HG03039 (cell line): ENCODE measurements at regions not wholly inside any gene's neighbourhood (a gene's known extent, or its start where the extent isn't known, plus 50 kb on each side); places are given as distances from the start of the nearest gene placed in this dataset.
"Not testable (repeated sequence)": the region's sequence is repeated elsewhere in the genome, so short reads cannot be mapped to it uniquely, and the experiment has no call there.

Experiments used
- ATAC-seq: cut with Tn5 transposase; IDR thresholded peaks from one replicate; pipeline ENCODE4 v1.9.1; 2021; ENCODE audit warnings: mild to moderate bottlenecking, moderate library complexity; ENCODE audit not compliant: unreplicated experiment

- ATAC-seq: no peak
These were observed 50.1 kb upstream of the LTA4H start for GRCh38 chr12:96085475-96085874.

GRCh38 chr12:96086190-96086589, 50.8 kb upstream of the LTA4H start:
- ATAC-seq: not testable (repeated sequence)

GRCh38 chr12:96091833-96092232, 56.4 kb upstream of the LTA4H start:
- no peak for ATAC-seq

GRCh38 chr12:96093543-96094196, 58.3 kb upstream of the LTA4H start:
- ATAC-seq: no peak

- no peak for ATAC-seq
These were observed 58.8 kb upstream of the LTA4H start for GRCh38 chr12:96094201-96094600.

GRCh38 chr12:96098631-96099030, 63.2 kb upstream of the LTA4H start:
- ATAC-seq: no peak

- no peak for ATAC-seq
These were observed 64.0 kb upstream of the LTA4H start for GRCh38 chr12:96099421-96099820.

- ATAC-seq: no peak
These were observed 64.6 kb upstream of the LTA4H start for GRCh38 chr12:96099986-96100385.

GRCh38 chr12:96101806-96102205, 66.4 kb upstream of the LTA4H start:
- ATAC-seq: no peak

- ATAC-seq: no peak
These were observed 67.8 kb upstream of the LTA4H start for GRCh38 chr12:96103067-96103644.

- no peak for ATAC-seq
These were observed 69.2 kb upstream of the LTA4H start for GRCh38 chr12:96104566-96104965.

GRCh38 chr12:96106137-96106536, 70.8 kb upstream of the LTA4H start:
- no peak for ATAC-seq

GRCh38 chr12:96107236-96107635, 71.8 kb upstream of the LTA4H start:
- no peak for ATAC-seq

GRCh38 chr12:96108321-96108720, 72.9 kb upstream of the LTA4H start:
- ATAC-seq: no peak

GRCh38 chr12:96108941-96109340, 73.6 kb upstream of the LTA4H start:
- not testable (repeated sequence) for ATAC-seq

- ATAC-seq: no peak
These were observed 77.3 kb upstream of the LTA4H start for GRCh38 chr12:96112733-96113132.

- ATAC-seq: no peak
These were observed 76.7 kb upstream of the ELK3 start for GRCh38 chr12:96117460-96117859.

- peak; percentile 78 for ATAC-seq
These were observed 73.6 kb upstream of the ELK3 start for GRCh38 chr12:96120359-96121100.

GRCh38 chr12:96121271-96121711, 72.9 kb upstream of the ELK3 start:
- peak; percentile 67 for ATAC-seq

- not testable (repeated sequence) for ATAC-seq
These were observed 65.9 kb upstream of the ELK3 start for GRCh38 chr12:96128292-96128691.

- ATAC-seq: no peak
These were observed 63.6 kb upstream of the ELK3 start for GRCh38 chr12:96130396-96131059.
